NCI-H1930 (cell line): ENCODE measurements at regions not wholly inside any gene's neighbourhood (a gene's known extent, or its start where the extent isn't known, plus 50 kb on each side); places are given as distances from the start of the nearest gene placed in this dataset.
A peak's percentile ranks its signal among the peaks of the same experiment; 100 is the strongest.

Experiments
- DNase-seq, 2 experiments: peaks; one replicate each; lab custom pipeline; 2025; lab: John Stamatoyannopoulos, UW

GRCh38 chr2:8622199-8622911 is 59.5 kb upstream of the ID2 start:
- no peak for DNase-seq

GRCh38 chr2:8622924-8623465 is 58.9 kb upstream of the ID2 start:
- DNase-seq: no peak

- DNase-seq: no peak
Measured at GRCh38 chr2:8623576-8623957, 58.3 kb upstream of the ID2 start.

- no peak for DNase-seq
Measured at GRCh38 chr2:8623958-8624591, 57.8 kb upstream of the ID2 start.

- no peak for DNase-seq
Measured at GRCh38 chr2:8624855-8625398, 56.9 kb upstream of the ID2 start.

GRCh38 chr2:8625399-8626300 is 56.2 kb upstream of the ID2 start:
- no peak for DNase-seq

- no peak for DNase-seq
Measured at GRCh38 chr2:8626572-8626971, 55.3 kb upstream of the ID2 start.

GRCh38 chr2:8627019-8627691 is 54.7 kb upstream of the ID2 start:
- peak; percentile 41 to 66 for DNase-seq

GRCh38 chr2:8627692-8628085 is 54.2 kb upstream of the ID2 start:
- no peak for DNase-seq

- no peak for DNase-seq
Measured at GRCh38 chr2:8628179-8628865, 53.5 kb upstream of the ID2 start.

GRCh38 chr2:8628866-8629209 is 53.0 kb upstream of the ID2 start:
- DNase-seq: no peak

GRCh38 chr2:8629402-8629801 is 52.5 kb upstream of the ID2 start:
- DNase-seq: no peak

GRCh38 chr2:8630676-8631464 is 51.0 kb upstream of the ID2 start:
- DNase-seq: no peak

- no peak for DNase-seq
Measured at GRCh38 chr2:8631465-8632005, 50.3 kb upstream of the ID2 start.
